ENCODE measurements at regions not wholly inside any gene's neighbourhood (a gene's known extent, or its start where the extent isn't known, plus 50 kb on each side); places are given as distances from the start of the nearest gene placed in this dataset.

GRCh38 chr12:89983622-89984021, 275.0 kb upstream of the ATP2B1 start:
- TF ChIP-seq, protein P1, sequence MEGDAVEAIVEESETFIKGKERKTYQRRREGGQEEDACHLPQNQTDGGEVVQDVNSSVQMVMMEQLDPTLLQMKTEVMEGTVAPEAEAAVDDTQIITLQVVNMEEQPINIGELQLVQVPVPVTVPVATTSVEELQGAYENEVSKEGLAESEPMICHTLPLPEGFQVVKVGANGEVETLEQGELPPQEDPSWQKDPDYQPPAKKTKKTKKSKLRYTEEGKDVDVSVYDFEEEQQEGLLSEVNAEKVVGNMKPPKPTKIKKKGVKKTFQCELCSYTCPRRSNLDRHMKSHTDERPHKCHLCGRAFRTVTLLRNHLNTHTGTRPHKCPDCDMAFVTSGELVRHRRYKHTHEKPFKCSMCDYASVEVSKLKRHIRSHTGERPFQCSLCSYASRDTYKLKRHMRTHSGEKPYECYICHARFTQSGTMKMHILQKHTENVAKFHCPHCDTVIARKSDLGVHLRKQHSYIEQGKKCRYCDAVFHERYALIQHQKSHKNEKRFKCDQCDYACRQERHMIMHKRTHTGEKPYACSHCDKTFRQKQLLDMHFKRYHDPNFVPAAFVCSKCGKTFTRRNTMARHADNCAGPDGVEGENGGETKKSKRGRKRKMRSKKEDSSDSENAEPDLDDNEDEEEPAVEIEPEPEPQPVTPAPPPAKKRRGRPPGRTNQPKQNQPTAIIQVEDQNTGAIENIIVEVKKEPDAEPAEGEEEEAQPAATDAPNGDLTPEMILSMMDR (IDR thresholded peaks at IDR 0.05): no peak
- no peak for DNase-seq
- peaks cover 22% of the 10 kb centered on the region for H3K4me1 Mint-ChIP-seq
- H3K27ac Mint-ChIP-seq: no peak overlapping the region
- peaks cover 3% of the 10 kb centered on the region for H3K27me3 Mint-ChIP-seq (ENCODE audit: low read depth, poor library complexity)
- no peaks in the 10 kb centered on the region for H3K36me3 Mint-ChIP-seq (ENCODE audit: low read depth)
- no peak overlapping the region for H3K4me3 Mint-ChIP-seq
- no peaks in the 10 kb centered on the region for H3K9me3 Mint-ChIP-seq

DNA sequence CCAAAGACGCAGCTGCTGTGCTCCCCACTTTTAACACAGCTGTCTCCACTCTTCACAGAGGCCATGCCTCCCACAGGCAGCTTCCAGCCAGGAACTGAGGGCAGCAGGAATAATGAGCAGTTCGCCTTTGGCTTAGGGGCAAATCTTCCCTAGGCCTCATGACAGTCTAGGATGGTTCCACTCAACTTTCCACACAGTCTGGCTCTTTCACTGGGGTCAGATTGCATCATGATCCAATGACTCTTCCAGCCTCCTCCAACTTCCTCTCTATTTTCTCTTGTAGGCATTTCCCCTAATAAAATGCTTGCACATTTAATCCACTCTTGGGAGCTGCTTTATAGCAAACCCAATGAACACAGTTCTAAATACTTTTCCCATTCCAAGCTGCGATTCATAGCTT, 271.6 kb upstream of the ATP2B1 start:
- DNase-seq: no peak
- Mint-ChIP-seq H3K4me1 (peaks cover 32% of the 10 kb centered on the region), H3K27me3 (ENCODE audit: low read depth, poor library complexity) (peaks cover 3% of the 10 kb centered on the region), H3K4me3 (no peak overlapping the region), H3K9me3 (no peaks in the 10 kb centered on the region), H3K36me3 (ENCODE audit: low read depth) (no peaks in the 10 kb centered on the region), H3K27ac (no peak overlapping the region)
- TF ChIP-seq, protein P1 (IDR thresholded peaks at IDR 0.05): no peak

GRCh38 chr12:89977405-89978085, 268.9 kb upstream of the ATP2B1 start:
- no peaks in the 10 kb centered on the region for H3K36me3 Mint-ChIP-seq (ENCODE audit: low read depth)
- H3K27me3 Mint-ChIP-seq (ENCODE audit: low read depth, poor library complexity): peaks cover 3% of the 10 kb centered on the region
- no peak overlapping the region for H3K4me3 Mint-ChIP-seq
- no peaks in the 10 kb centered on the region for H3K9me3 Mint-ChIP-seq
- H3K27ac Mint-ChIP-seq: no peak overlapping the region
- no peak for DNase-seq
- peaks cover 29% of the 10 kb centered on the region for H3K4me1 Mint-ChIP-seq
- TF ChIP-seq, protein P1 (IDR thresholded peaks at IDR 0.05): no peak

DNA sequence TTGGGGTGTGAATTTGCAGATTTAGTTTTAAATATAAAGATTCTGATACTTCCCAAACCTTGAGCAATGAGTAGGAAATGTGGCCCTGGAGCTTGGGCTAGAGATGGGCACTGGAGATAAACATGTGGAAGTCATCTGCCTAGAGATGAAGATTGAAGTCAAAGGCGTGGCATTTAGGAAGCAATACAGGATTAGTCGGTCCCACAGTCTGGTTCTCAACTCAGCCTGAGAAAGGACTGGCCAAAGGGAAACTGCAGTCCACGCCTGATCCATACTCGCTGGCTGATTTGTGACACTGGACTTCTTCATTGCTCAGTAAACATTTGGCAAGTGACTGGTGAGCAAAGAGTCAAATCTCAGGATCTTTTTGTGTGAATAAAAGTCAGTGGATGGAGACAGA, 268.2 kb upstream of the ATP2B1 start:
- Mint-ChIP-seq H3K36me3 (ENCODE audit: low read depth) (no peaks in the 10 kb centered on the region), H3K4me1 (peaks cover 29% of the 10 kb centered on the region), H3K9me3 (no peaks in the 10 kb centered on the region), H3K27me3 (ENCODE audit: low read depth, poor library complexity) (no peaks in the 10 kb centered on the region), H3K27ac (no peak overlapping the region), H3K4me3 (no peak overlapping the region)
- TF ChIP-seq, protein P1 (IDR thresholded peaks at IDR 0.05): no peak
- no peak for DNase-seq

- H3K27ac Mint-ChIP-seq: no peak overlapping the region
- H3K27me3 Mint-ChIP-seq (ENCODE audit: low read depth, poor library complexity): no peaks in the 10 kb centered on the region
- H3K4me3 Mint-ChIP-seq: no peak overlapping the region
- TF ChIP-seq, protein P1 (IDR thresholded peaks at IDR 0.05): no peak
- H3K9me3 Mint-ChIP-seq: no peaks in the 10 kb centered on the region
- peaks cover 33% of the 10 kb centered on the region for H3K4me1 Mint-ChIP-seq
- H3K36me3 Mint-ChIP-seq (ENCODE audit: low read depth): no peaks in the 10 kb centered on the region
- no peak for DNase-seq
These were observed 266.9 kb upstream of the ATP2B1 start for GRCh38 chr12:89975574-89975973.

GRCh38 chr12:89971880-89972279, 263.2 kb upstream of the ATP2B1 start:
- TF ChIP-seq, protein P1 (IDR thresholded peaks at IDR 0.05): no peak
- peaks cover 18% of the 10 kb centered on the region for H3K4me1 Mint-ChIP-seq
- no peaks in the 10 kb centered on the region for H3K27me3 Mint-ChIP-seq (ENCODE audit: low read depth, poor library complexity)
- H3K9me3 Mint-ChIP-seq: peaks cover 3% of the 10 kb centered on the region
- H3K36me3 Mint-ChIP-seq (ENCODE audit: low read depth): no peaks in the 10 kb centered on the region
- H3K27ac Mint-ChIP-seq: no peak overlapping the region
- H3K4me3 Mint-ChIP-seq: no peak overlapping the region
- no peak for DNase-seq

All from nephron progenitor cell (in vitro differentiated cells).